Endothelial cell of umbilical vein (primary cell): ENCODE measurements at regions not wholly inside any gene's neighbourhood (a gene's known extent, or its start where the extent isn't known, plus 50 kb on each side); places are given as distances from the start of the nearest gene placed in this dataset.

ENCODE experiments used
- CTCF ChIP-seq, 2 donors: IDR thresholded peaks; 1 replicate in 1 of 2; 2 replicates in 1 of 2; pipeline ENCODE4 v1.5.1; 2011; ENCODE audit warnings: low read length in 2 of 2, mild to moderate bottlenecking in 2 of 2, moderate library complexity in 2 of 2, control low read depth in 1 of 2, inconsistent platforms in 1 of 2, low read depth in 1 of 2; ENCODE audit not compliant: insufficient read depth in 1 of 2; ENCODE audit errors: extremely low read depth in 1 of 2
- EZH2 ChIP-seq: IDR thresholded peaks from 2 replicates; pipeline ENCODE4 v1.6.1; 2012; ENCODE audit warnings: borderline replicate concordance, low read depth, mild to moderate bottlenecking, moderate library complexity, low read length, inconsistent platforms; ENCODE audit not compliant: severe bottlenecking
- GATA2 ChIP-seq: IDR thresholded peaks from 2 replicates; pipeline ENCODE4 v1.7.0; 2011; ENCODE audit warnings: low read depth, mild to moderate bottlenecking, moderate library complexity, mixed read lengths, low read length; ENCODE audit not compliant: insufficient read length, insufficient read depth
- JUN ChIP-seq: IDR thresholded peaks from 2 replicates; pipeline ENCODE4 v1.6.1; 2011; ENCODE audit warnings: borderline replicate concordance, low read depth; ENCODE audit not compliant: insufficient read length, insufficient read depth
- MAX ChIP-seq: IDR thresholded peaks from 2 replicates; pipeline ENCODE4 v1.6.1; 2011; ENCODE audit not compliant: insufficient read depth, insufficient read length
- MYC ChIP-seq: IDR thresholded peaks from one replicate; pipeline ENCODE4 v1.6.1; 2011; ENCODE audit warnings: mild to moderate bottlenecking, low read depth, low read length
- POLR2A ChIP-seq: IDR thresholded peaks from 2 replicates; pipeline ENCODE4 v1.6.1; 2012; ENCODE audit warnings: low read depth, mild to moderate bottlenecking, control low read depth, low read length
- POLR2AphosphoS5 ChIP-seq: IDR thresholded peaks from 2 replicates; pipeline ENCODE4 v1.6.1; 2012; ENCODE audit warnings: low read depth, mild to moderate bottlenecking, control low read depth, low read length, moderate library complexity; ENCODE audit not compliant: insufficient read depth

- TF ChIP-seq CTCF (IDR thresholded peaks at IDR 0.05; ENCODE audit: extremely low read depth in 1 of 2, insufficient read depth in 1 of 2, low read depth in 1 of 2, low read length in 2 of 2) = no peak
- TF ChIP-seq POLR2AphosphoS5 = no peak
- no peak for TF ChIP-seq POLR2A
- TF ChIP-seq MAX = no peak
- TF ChIP-seq MYC = no peak
- TF ChIP-seq EZH2 = no peak
- no peak for TF ChIP-seq JUN
- no peak for TF ChIP-seq GATA2
These were observed 120.5 kb upstream of the NGF start for GRCh38 chr1:115458426-115459114.
